ENCODE measurements at regions not wholly inside any gene's neighbourhood (a gene's known extent, or its start where the extent isn't known, plus 50 kb on each side); places are given as distances from the start of the nearest gene placed in this dataset.

- 56 to 75% methylated on average over 2 of the region's 2 CpGs for WGBS, 2 donors (ENCODE audit: low coverage in 1 of 2)
- no peak overlapping the region for H3K27ac ChIP-seq
- H3K27me3 ChIP-seq = no peaks in the 10 kb centered on the region
- no peaks in the 10 kb centered on the region for H3K4me1 ChIP-seq
- no peak overlapping the region for H3K4me3 ChIP-seq
- in situ Hi-C loops (cut with MboI; ENCODE audit: low pct_ligation_motif_present in 1 of 4, low pct_unique_long_range_greater_than_20kb in 1 of 4, low sequenced_read_pairs in 3 of 4) (no loop called here), intact Hi-C loops (cut with DNase I; ENCODE audit: low total_unique reads) (no loop called here)
- no peak for TF ChIP-seq EP300 (IDR thresholded peaks at IDR 0.05; ENCODE audit: low read depth)
- no peak for TF ChIP-seq POLR2A (IDR thresholded peaks at IDR 0.05)
- no peak for TF ChIP-seq POLR2AphosphoS5 (IDR thresholded peaks at IDR 0.05)
- no peak for TF ChIP-seq CTCF (IDR thresholded peaks at IDR 0.05)
- H3K9me3 ChIP-seq = no peaks in the 10 kb centered on the region
- H3K36me3 ChIP-seq = no peaks in the 10 kb centered on the region
- DNase-seq = no peak
These were observed 232.8 kb upstream of the PTBP2 start for GRCh38 chr1:96488777-96489176.

DNA sequence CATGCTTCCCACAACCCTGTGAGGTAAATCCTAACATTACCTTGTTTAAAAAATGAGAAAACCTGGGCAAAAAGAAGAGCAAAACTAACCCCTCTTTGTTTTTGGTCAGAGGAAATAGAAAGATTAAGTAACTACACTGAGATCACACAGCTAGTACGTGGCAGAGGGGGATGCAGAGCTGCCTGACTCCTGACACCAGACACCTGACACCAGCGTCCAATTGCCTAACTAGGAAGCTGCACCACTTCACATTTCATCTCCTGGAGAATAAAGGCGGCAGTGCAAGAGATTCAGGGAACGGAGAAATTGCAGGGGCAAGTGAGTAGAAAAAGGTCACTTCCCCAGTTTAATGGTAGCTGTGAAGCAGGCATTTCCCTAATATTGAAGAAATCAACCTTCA, 229.3 kb upstream of the PTBP2 start:
- H3K9me3 ChIP-seq = no peaks in the 10 kb centered on the region

GRCh38 chr1:96498744-96499340, 222.7 kb upstream of the PTBP2 start:
- no peak for TF ChIP-seq POLR2A (IDR thresholded peaks at IDR 0.05)
- TF ChIP-seq POLR2AphosphoS5 (IDR thresholded peaks at IDR 0.05) = no peak
- TF ChIP-seq CTCF (IDR thresholded peaks at IDR 0.05) = no peak
- TF ChIP-seq EP300 (IDR thresholded peaks at IDR 0.05; ENCODE audit: low read depth) = no peak
- H3K27ac ChIP-seq = no peak overlapping the region
- H3K36me3 ChIP-seq = no peaks in the 10 kb centered on the region
- intact Hi-C loops (cut with DNase I; ENCODE audit: low total_unique reads) = no loop called here
- H3K27me3 ChIP-seq = no peaks in the 10 kb centered on the region
- 73 to 76% methylated on average over 5 of the region's 5 CpGs for WGBS, 2 donors (ENCODE audit: low coverage in 1 of 2)
- H3K4me3 ChIP-seq = no peak overlapping the region
- in situ Hi-C loops (cut with MboI; ENCODE audit: low pct_ligation_motif_present in 1 of 4, low pct_unique_long_range_greater_than_20kb in 1 of 4, low sequenced_read_pairs in 3 of 4) = no loop called here
- DNase-seq = no peak
- no peaks in the 10 kb centered on the region for H3K4me1 ChIP-seq
- no peaks in the 10 kb centered on the region for H3K9me3 ChIP-seq

More for the DNA sequence above, 229.3 kb upstream of the PTBP2 start:
- Histone ChIP-seq H3K4me1 (no peaks in the 10 kb centered on the region), H3K27ac (no peak overlapping the region), H3K4me3 (no peak overlapping the region), H3K36me3 (no peaks in the 10 kb centered on the region), H3K27me3 (no peaks in the 10 kb centered on the region)
- TF ChIP-seq POLR2A (IDR thresholded peaks at IDR 0.05) = no peak
- no peak for DNase-seq
- WGBS, 2 donors (ENCODE audit: low coverage in 1 of 2) = 47 to 50% methylated on average over 4 of the region's 4 CpGs
- intact Hi-C loops (cut with DNase I; ENCODE audit: low total_unique reads) (no loop called here), in situ Hi-C loops (cut with MboI; ENCODE audit: low pct_ligation_motif_present in 1 of 4, low pct_unique_long_range_greater_than_20kb in 1 of 4, low sequenced_read_pairs in 3 of 4) (no loop called here)

DNA sequence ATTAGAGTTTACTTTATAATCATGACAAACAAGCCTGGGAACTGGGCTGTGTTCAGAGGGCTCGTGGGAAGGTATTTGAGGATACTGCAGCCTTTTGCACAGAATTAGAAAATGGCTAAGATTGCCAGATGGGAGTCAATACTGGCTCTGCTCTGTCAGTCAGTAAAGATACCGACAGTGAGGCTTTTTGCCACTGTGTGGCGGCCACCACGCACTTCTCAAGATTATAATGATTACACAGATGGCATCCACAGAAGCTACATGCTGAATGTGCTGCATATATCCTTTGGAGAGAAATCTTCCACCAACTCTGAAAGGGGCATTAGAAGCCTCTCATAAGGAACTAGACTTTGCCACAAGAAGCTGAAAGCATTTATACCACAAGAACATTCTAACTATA, 213.4 kb upstream of the PTBP2 start:
- intact Hi-C loops (cut with DNase I; ENCODE audit: low total_unique reads) = no loop called here
- no peak for DNase-seq
- H3K36me3 ChIP-seq = no peaks in the 10 kb centered on the region
- H3K9me3 ChIP-seq = no peaks in the 10 kb centered on the region
- H3K4me3 ChIP-seq = no peak overlapping the region
- no peaks in the 10 kb centered on the region for H3K27me3 ChIP-seq
- in situ Hi-C loops (cut with MboI; ENCODE audit: low pct_ligation_motif_present in 1 of 4, low pct_unique_long_range_greater_than_20kb in 1 of 4, low sequenced_read_pairs in 3 of 4) = no loop called here
- no peak overlapping the region for H3K27ac ChIP-seq
- TF ChIP-seq POLR2A (IDR thresholded peaks at IDR 0.05) = no peak
- no peak for TF ChIP-seq POLR2AphosphoS5 (IDR thresholded peaks at IDR 0.05)
- no peak for TF ChIP-seq CTCF (IDR thresholded peaks at IDR 0.05)
- TF ChIP-seq EP300 (IDR thresholded peaks at IDR 0.05; ENCODE audit: low read depth) = no peak
- WGBS, 2 donors (ENCODE audit: low coverage in 1 of 2) = 67 to 83% methylated on average over 4 of the region's 4 CpGs
- no peaks in the 10 kb centered on the region for H3K4me1 ChIP-seq

DNA sequence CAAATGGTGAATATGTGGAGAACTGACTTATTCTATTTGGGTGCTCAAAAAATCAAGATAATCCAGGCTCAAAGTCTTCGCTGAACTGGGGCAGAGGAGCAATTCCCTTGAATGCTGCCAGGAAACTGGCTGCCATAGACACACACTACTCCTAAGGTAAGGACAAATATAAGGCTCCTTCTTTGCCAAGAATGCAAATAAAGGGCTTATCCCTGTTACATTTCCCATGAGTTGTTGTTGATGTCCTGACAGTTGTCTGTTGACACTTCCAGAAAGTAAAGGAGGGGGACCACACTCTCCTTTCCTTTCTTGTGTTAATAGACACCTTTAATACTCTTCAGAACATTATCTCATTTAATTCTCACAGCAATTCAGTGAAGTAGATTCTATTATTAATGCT, 212.2 kb upstream of the PTBP2 start:
- no peaks in the 10 kb centered on the region for H3K9me3 ChIP-seq
- no peaks in the 10 kb centered on the region for H3K27me3 ChIP-seq
- in situ Hi-C loops (cut with MboI; ENCODE audit: low pct_ligation_motif_present in 1 of 4, low pct_unique_long_range_greater_than_20kb in 1 of 4, low sequenced_read_pairs in 3 of 4) = no loop called here
- no peaks in the 10 kb centered on the region for H3K36me3 ChIP-seq
- DNase-seq = no peak
- no peak overlapping the region for H3K4me3 ChIP-seq
- peaks cover 0 to 5% (median 0%) of the 10 kb centered on the region in 4 donors for H3K4me1 ChIP-seq
- TF ChIP-seq CTCF (IDR thresholded peaks at IDR 0.05) (no peak), POLR2A (IDR thresholded peaks at IDR 0.05) (no peak), EP300 (IDR thresholded peaks at IDR 0.05; ENCODE audit: low read depth) (no peak), POLR2AphosphoS5 (IDR thresholded peaks at IDR 0.05) (no peak)
- intact Hi-C loops (cut with DNase I; ENCODE audit: low total_unique reads) = no loop called here
- WGBS, 2 donors (ENCODE audit: low coverage in 1 of 2) = 79 to 83% methylated on average over 1 of the region's 1 CpG
- no peak overlapping the region for H3K27ac ChIP-seq
